ELR (cell line): ENCODE measurements at regions not wholly inside any gene's neighbourhood (a gene's known extent, or its start where the extent isn't known, plus 50 kb on each side); places are given as distances from the start of the nearest gene placed in this dataset.

Experiments used
- DNase-seq: peaks from one replicate; pipeline ENCODE4 v3.0.0-alpha.2; 2015; ENCODE audit warnings: low read depth

DNA sequence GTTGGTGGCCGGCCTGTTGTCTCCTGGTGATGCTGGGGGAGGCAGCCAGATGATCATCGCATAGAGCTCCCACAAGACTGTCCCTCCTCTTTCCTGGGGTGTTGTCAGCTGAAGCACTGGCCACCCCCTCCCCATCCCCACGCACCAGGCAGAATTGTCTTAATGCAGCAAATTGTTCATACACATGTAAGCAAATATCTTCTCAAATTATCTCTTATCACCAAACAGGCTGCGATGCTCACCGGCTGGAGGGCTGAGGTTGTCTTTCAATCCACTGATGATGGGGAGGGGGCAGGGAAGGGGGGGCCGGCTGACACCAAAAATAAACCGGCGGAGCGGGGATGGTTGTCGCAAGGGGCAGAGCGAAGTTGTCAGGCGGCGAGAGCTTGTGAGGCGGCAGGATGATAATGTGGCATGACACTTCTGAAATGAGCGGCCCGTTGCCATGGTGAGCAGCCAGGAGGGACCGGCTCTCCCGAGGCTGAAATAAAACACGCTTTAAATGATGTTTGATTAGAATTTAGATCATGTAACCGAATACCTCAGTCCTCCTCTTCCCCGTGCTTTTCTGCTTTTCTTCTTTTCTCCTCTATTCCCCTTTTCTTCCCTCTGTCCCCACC is 59.8 kb downstream of the MRM1 start:
- no peak for DNase-seq

DNA sequence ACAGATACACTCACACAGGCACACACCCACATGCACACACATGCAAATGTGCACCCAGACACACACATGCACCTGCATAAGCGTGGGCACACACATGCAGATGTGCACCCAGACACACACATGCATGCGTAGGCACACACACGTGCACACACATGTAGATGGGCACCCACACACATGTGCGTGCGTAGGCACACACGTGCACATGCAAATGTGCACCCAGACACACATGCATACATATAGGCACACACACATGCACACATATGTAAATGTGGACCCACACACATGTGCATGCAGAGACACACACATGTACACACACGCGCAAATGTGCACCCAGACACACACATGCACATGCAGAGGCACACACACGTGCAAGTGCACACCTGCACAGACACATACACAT is 60.3 kb downstream of the MRM1 start:
- no peak for DNase-seq

- DNase-seq: peak; percentile 42
These were observed 64.0 kb downstream of the MRM1 start for GRCh38 chr17:36665417-36665816.

GRCh38 chr17:36667922-36668321 is 66.5 kb downstream of the MRM1 start:
- DNase-seq: no peak

DNA sequence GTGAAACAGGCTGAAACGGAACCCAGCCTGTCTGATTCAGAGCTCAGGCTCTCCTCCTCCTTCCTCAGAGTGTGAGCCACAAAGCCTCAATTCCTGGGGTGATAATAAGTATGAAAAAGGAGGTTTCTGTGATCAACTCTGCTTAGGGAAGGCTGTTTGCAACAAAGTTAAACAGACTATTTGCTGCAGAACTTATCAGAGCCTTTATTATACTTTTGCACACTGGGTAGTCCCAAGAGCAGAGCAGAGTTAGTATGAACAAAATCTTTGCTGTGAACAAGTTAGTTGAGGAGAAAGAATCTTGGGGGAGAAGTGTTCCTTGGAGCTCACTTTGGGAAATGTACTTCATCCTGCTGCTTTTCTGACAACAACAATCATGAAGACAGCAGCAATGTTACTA is 67.4 kb downstream of the MRM1 start:
- DNase-seq: no peak

DNA sequence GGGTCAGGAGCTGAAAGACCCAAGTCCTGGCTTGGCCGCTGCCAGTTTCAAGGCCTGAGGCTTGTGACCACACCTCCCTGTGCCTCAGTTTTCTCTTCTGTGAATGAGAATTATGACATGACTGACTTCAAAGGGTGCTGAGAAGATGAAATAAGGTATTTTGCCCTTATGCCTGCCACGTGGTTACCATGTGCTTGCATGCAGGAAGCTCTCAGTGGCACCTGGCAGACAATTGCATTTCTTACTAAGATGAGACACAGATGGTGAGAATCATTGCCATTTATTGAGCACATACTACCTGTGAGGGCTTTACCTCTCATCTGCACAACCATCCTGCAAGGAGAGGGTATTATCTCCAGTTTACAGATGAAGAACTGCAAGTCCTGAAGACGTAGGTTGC is 69.8 kb downstream of the MRM1 start:
- no peak for DNase-seq

GRCh38 chr17:36672403-36672918 is 71.1 kb downstream of the MRM1 start:
- DNase-seq: no peak

GRCh38 chr17:36673068-36673467 is 71.7 kb downstream of the MRM1 start:
- peak; percentile 8 for DNase-seq

GRCh38 chr17:36673637-36674277 is 72.4 kb downstream of the MRM1 start:
- DNase-seq: no peak

GRCh38 chr17:36674278-36674650 is 72.9 kb downstream of the MRM1 start:
- no peak for DNase-seq

GRCh38 chr17:36675250-36675649 is 73.9 kb downstream of the MRM1 start:
- DNase-seq: no peak

- no peak for DNase-seq
These were observed 74.4 kb downstream of the MRM1 start for GRCh38 chr17:36675786-36676185.

DNA sequence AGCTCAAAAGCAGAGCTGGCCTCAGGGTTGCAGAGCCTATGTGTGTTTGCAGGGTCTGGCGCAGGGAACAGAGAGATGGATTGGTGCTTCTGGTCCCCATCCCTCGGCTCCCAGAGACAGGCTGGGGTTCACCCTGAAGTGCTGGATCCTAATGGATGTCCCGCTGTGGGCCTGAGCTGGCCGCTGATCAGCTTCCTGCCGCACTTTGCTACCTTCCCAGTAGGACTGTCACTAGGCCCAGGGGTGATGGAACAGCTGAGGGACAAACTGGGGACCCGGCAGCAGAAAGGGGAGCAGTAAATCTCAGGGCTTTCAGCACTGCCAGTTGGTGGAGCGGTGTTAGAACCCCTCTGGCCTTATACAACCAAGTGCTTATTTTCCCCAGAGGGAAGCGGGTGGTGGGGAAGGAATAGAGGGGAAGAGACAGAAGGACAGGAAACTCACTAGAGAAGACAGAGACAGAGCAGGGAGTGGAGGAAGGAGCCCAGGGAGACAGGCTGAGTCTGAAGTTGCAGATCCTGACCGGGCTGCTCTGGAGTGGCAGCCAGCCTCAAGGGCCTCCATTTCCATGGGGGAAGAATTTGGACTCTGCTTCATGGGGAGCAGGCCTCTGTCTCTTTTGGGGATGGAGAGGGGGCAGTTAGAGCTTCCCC is 78.6 kb downstream of the MRM1 start:
- no peak for DNase-seq

DNA sequence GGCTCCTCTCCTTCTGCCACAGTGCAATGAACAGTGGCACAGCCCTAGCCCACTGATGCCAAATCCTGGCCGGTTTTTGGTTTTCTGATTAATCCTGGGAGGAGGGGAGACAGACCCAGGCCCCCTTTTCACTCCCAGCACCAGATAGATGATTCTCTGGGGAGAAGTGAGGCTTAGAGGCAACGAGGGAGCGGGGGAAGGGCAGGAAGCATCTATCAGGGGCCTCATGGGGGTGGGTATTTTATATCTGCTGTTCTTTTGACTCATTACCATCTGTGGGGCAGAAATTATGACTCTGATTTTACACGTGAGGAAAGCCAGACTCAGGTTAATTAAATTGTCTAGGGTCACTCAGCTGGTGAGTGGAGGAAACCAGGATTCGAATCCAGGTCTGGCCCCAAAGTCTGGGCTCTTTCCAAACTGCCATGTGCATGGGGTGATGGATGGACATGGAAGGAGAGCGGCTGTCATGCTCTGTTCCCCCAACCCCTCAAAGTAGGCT is 79.4 kb downstream of the MRM1 start:
- no peak for DNase-seq

DNA sequence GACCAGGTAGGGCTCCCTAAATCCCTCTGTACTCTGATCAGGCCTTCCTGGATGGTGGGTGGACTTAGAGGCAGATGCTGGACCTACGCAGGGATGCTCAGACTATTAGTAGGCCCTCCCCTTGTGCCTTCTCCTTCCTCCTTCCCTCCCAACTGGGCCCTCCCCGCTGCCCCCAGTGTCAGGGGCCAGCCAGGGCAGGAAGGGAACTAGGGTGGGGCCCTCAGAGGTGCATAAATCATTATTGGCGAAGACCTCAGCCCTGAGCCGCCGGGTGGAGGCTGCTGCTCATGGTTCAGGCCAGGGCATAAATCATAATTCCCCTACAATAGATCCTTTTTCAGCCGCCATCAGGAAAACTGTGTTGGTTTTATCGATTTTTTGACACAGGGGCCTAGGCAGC is 81.4 kb downstream of the MRM1 start:
- DNase-seq: no peak

- DNase-seq: no peak
These were observed 82.0 kb downstream of the MRM1 start for GRCh38 chr17:36683387-36683786.

DNA sequence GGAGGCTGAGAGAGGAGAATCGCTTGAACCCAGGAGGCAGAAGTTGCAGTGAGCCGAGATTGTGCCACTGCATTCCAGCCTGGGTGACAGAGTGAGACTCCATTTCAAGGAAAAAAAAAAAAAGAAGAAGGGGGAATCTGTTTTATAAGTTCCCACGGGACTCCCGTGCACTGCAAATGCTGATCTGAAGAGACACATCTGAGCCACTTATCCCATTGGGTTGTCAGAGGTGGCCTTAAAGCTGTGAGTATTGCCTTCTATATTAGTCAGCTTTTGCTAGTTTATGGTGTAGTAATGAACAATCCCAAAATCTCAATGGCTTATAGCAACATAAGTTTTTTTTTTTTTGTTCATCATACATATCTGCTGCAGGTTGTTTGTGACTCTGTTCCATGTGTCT is 82.8 kb downstream of the MRM1 start:
- DNase-seq: no peak

DNA sequence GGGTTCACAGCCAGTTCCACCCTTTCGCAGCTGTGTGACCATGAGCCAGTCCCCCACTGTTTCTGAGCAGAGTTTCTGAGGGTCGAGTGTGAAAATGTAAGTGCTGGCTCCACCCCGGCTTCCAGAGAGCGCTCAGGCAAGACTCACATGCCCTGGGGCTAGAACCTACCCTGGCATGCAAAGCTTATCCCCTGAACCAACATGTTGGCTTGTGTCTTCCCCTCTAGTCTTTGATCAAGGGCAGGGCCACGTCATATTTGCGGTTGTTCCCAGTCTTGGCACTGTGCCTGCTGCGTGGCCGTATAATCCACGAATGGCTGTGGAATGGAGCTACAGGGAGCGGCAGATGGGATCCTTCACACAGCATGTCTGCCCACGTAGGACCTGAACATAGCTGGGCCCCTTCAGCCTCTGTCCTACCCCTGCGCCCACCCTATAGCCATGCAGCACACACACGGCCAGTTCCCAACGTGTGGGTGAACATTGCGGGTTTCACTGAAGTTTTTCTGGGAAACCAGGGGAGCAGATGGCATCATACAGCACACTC is 84.8 kb downstream of the MRM1 start:
- DNase-seq: peak; percentile 30

- DNase-seq: no peak
These were observed 86.4 kb downstream of the MRM1 start for GRCh38 chr17:36687736-36688135.

DNA sequence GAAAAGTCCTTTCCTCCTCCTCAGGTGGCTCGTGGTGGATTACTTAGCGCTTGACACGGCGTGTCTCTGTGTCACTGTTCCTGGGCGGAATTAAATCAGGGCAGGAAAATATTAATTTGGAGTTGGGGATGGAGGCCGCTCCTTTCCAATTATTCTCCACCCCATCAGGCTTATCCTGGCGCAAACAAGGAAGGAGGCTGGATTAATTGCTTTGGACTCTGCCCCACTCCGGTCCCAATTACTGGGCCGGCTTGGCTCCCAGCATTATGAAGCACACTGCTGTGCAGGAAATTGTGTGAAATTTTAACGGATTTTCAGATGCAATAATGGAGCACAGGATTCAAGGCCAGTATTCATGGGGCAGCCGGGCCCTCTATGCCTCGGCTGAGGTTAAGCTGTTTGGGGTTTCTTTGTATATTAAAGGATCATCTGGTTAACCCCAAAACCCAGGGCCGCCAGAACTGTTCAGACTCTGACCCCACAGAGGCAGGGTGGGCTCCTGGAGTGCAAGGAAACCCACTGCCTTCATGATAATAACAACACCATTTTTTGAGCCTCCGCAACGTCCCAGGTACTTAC is 87.8 kb downstream of the MRM1 start:
- DNase-seq: no peak

DNA sequence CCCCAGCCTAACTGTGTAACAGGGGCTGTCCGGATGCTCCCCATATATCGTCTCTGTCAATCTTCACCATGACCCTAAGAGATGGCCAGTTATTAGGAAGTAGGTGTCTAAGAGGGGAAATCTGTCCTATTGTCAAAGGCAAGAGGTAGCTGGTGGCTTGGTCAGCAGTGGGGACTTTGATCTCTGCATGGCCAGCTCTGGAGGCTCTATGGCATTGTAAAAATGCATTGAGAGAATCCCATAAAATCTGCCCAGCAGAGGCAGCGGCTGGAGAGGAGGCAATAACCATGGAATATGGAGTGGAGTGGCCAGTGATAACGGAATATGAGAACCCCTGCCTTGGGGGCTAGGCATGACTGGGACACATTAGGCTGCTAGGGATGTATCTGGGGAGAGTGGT is 88.8 kb downstream of the MRM1 start:
- no peak for DNase-seq

- DNase-seq: no peak
These were observed 90.2 kb downstream of the MRM1 start for GRCh38 chr17:36691606-36692005.

GRCh38 chr17:36695082-36695481 is 93.7 kb downstream of the MRM1 start:
- no peak for DNase-seq
